Right renal cortex interstitium (tissue), 3 donors: ENCODE measurements at regions not wholly inside any gene's neighbourhood (a gene's known extent, or its start where the extent isn't known, plus 50 kb on each side); places are given as distances from the start of the nearest gene placed in this dataset.

Source experiments
- DNase-seq, 3 donors: peaks; one replicate each; pipeline ENCODE4 v3.0.0-alpha.2; 2013; ENCODE audit warnings: low read depth in 3 of 3, low spot score in 2 of 3

- DNase-seq, result no peak
These were observed 335.8 kb downstream of the EPHA7 start for GRCh38 chr6:93083337-93084230.

GRCh38 chr6:93081901-93082300, 337.5 kb downstream of the EPHA7 start:
- no peak for DNase-seq

GRCh38 chr6:93079061-93079460, 340.3 kb downstream of the EPHA7 start:
- no peak for DNase-seq

GRCh38 chr6:93073811-93074210, 345.5 kb downstream of the EPHA7 start:
- DNase-seq, result no peak

GRCh38 chr6:93069856-93070255, 349.5 kb downstream of the EPHA7 start:
- no peak for DNase-seq

- no peak for DNase-seq
These were observed 359.4 kb downstream of the EPHA7 start for GRCh38 chr6:93059911-93060310.

GRCh38 chr6:93057584-93057983, 361.8 kb downstream of the EPHA7 start:
- no peak for DNase-seq

- no peak for DNase-seq
These were observed 371.0 kb downstream of the EPHA7 start for GRCh38 chr6:93048381-93048780.

- no peak for DNase-seq
These were observed 372.3 kb downstream of the EPHA7 start for GRCh38 chr6:93047033-93047432.

- DNase-seq, result no peak
These were observed 374.2 kb downstream of the EPHA7 start for GRCh38 chr6:93045156-93045555.

- DNase-seq, result no peak
These were observed 379.0 kb downstream of the EPHA7 start for GRCh38 chr6:93040375-93040774.

GRCh38 chr6:93036835-93037234, 382.5 kb downstream of the EPHA7 start:
- DNase-seq, result no peak

GRCh38 chr6:93035756-93036155, 383.6 kb downstream of the EPHA7 start:
- no peak for DNase-seq

GRCh38 chr6:93021235-93021915, 398.0 kb downstream of the EPHA7 start:
- no peak for DNase-seq

GRCh38 chr6:93017626-93018025, 401.7 kb downstream of the EPHA7 start:
- no peak for DNase-seq

GRCh38 chr6:93017213-93017612, 402.1 kb downstream of the EPHA7 start:
- no peak for DNase-seq

GRCh38 chr6:93013054-93013453, 406.3 kb downstream of the EPHA7 start:
- no peak for DNase-seq

- DNase-seq, result no peak
These were observed 411.0 kb downstream of the EPHA7 start for GRCh38 chr6:93008375-93008774.

GRCh38 chr6:92989656-92990055, 429.7 kb downstream of the EPHA7 start:
- no peak for DNase-seq

GRCh38 chr6:92979281-92979680, 440.1 kb downstream of the EPHA7 start:
- no peak for DNase-seq

GRCh38 chr6:92977018-92977417, 442.3 kb downstream of the EPHA7 start:
- no peak for DNase-seq

- peak in 2 of 3 donors; percentile 4 to 26 for DNase-seq
These were observed 452.0 kb downstream of the EPHA7 start for GRCh38 chr6:92967362-92967761.
